ENCODE measurements at regions not wholly inside any gene's neighbourhood (a gene's known extent, or its start where the extent isn't known, plus 50 kb on each side); places are given as distances from the start of the nearest gene placed in this dataset.

DNA sequence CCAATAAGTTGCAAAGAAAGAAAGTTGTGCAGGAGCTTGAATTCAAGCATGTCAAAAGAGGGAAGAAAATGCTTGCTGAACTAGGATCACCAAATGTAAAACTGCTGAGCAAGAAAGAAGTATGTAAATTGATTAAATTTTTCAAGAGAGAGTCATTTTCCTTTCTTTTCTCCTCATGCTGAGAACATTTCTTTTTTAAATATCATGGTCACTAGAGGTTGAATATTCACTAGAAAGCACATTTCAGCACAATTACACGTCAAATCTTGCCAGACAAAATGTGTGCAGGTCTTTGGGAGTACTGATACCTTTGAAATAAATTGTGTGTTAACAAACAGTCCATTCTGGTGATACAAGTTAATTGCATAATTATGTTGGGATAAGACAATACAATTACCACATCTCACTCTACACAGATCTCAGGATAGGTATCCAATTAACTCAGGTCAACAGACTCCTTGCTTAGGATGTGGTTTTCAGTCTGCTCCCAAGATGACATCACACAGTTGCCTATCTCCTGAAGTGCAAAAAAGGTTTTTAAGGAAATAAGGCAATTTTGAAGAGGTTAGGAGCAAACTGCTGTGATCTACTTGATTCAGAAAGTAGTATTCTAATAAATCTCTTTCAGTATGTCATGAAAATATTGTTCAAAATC is 862.2 kb downstream of the RPS29 start:
- H3K9ac ChIP-seq (ENCODE audit: low read length) = no peak overlapping the region
- no peaks in the 10 kb centered on the region for H3K36me3 ChIP-seq (ENCODE audit: control insufficient read depth in 1 of 2, insufficient read depth in 2 of 2, low read length in 2 of 2)
- CTCF ChIA-PET = no interaction called here
- H3K4me3 ChIP-seq (replicated peaks in 1 of 2; ENCODE audit: low read depth in 1 of 2, low read length in 2 of 2) = no peak overlapping the region
- H3K4me1 ChIP-seq (ENCODE audit: control insufficient read depth in 1 of 2, insufficient read depth in 2 of 2, low read length in 2 of 2) = no peaks in the 10 kb centered on the region
- ATAC-seq (no peak), DNase-seq (ENCODE audit: low read depth, low spot score) (no peak)
- no peaks in the 10 kb centered on the region for H3K27me3 ChIP-seq (ENCODE audit: insufficient read depth, low read length)
- no peaks in the 10 kb centered on the region for H3K9me3 ChIP-seq (ENCODE audit: control insufficient read depth in 1 of 2, insufficient read depth in 1 of 2, low read depth in 1 of 2, low read length in 2 of 2)
- H3K79me2 ChIP-seq (ENCODE audit: insufficient read depth, low read length) = no peaks in the 10 kb centered on the region
- no peak overlapping the region for H3K4me2 ChIP-seq (ENCODE audit: low read length)
- H4K20me1 ChIP-seq (ENCODE audit: insufficient read depth) = no peaks in the 10 kb centered on the region
- H3K9me2 ChIP-seq (ENCODE audit: insufficient read depth) = no peaks in the 10 kb centered on the region
- TF ChIP-seq CTCF (IDR thresholded peaks at IDR 0.05 in 2 of 3, conservative IDR thresholded peaks at IDR 0.05 in 1 of 3; ENCODE audit: borderline replicate concordance in 1 of 3, insufficient read depth in 1 of 3, low read depth in 2 of 3, low read length in 2 of 3) (no peak), ZNF274 (IDR thresholded peaks at IDR 0.05; ENCODE audit: low read depth, low read length) (no peak), ZFX (IDR thresholded peaks at IDR 0.05) (no peak), RAD21 (IDR thresholded peaks at IDR 0.05; ENCODE audit: low read depth) (no peak), SRF (IDR thresholded peaks at IDR 0.05; ENCODE audit: low read depth) (no peak), SP1 (IDR thresholded peaks at IDR 0.05; ENCODE audit: low read depth) (no peak), JUND (IDR thresholded peaks at IDR 0.05) (no peak), CEBPB (IDR thresholded peaks at IDR 0.05; ENCODE audit: low read depth) (no peak), ZBTB33 (IDR thresholded peaks at IDR 0.05; ENCODE audit: extremely low read depth, insufficient replicate concordance, low read length) (no peak), ELF1 (IDR thresholded peaks at IDR 0.05; ENCODE audit: borderline replicate concordance, low read depth) (no peak), TCF7L2 (IDR thresholded peaks at IDR 0.05; ENCODE audit: borderline replicate concordance, extremely low read depth, insufficient read depth, insufficient read length) (no peak), POLR2A (IDR thresholded peaks at IDR 0.05; ENCODE audit: borderline replicate concordance, extremely low read depth, insufficient read depth, insufficient read length) (no peak), CBX3 (IDR thresholded peaks at IDR 0.05; ENCODE audit: low read depth) (no peak), EZH2 (IDR thresholded peaks at IDR 0.05) (no peak), POLR2AphosphoS5 (IDR thresholded peaks at IDR 0.05; ENCODE audit: low read depth, low read length) (no peak), EZH2phosphoT487 (IDR thresholded peaks at IDR 0.05; ENCODE audit: borderline replicate concordance) (no peak)
- TF ChIP-seq, protein P1, sequence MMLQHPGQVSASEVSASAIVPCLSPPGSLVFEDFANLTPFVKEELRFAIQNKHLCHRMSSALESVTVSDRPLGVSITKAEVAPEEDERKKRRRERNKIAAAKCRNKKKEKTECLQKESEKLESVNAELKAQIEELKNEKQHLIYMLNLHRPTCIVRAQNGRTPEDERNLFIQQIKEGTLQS (IDR thresholded peaks at IDR 0.05) = no peak
- TF ChIP-seq, protein P2, sequence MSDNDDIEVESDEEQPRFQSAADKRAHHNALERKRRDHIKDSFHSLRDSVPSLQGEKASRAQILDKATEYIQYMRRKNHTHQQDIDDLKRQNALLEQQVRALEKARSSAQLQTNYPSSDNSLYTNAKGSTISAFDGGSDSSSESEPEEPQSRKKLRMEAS (IDR thresholded peaks at IDR 0.05) = no peak
- TF ChIP-seq, protein P3, sequence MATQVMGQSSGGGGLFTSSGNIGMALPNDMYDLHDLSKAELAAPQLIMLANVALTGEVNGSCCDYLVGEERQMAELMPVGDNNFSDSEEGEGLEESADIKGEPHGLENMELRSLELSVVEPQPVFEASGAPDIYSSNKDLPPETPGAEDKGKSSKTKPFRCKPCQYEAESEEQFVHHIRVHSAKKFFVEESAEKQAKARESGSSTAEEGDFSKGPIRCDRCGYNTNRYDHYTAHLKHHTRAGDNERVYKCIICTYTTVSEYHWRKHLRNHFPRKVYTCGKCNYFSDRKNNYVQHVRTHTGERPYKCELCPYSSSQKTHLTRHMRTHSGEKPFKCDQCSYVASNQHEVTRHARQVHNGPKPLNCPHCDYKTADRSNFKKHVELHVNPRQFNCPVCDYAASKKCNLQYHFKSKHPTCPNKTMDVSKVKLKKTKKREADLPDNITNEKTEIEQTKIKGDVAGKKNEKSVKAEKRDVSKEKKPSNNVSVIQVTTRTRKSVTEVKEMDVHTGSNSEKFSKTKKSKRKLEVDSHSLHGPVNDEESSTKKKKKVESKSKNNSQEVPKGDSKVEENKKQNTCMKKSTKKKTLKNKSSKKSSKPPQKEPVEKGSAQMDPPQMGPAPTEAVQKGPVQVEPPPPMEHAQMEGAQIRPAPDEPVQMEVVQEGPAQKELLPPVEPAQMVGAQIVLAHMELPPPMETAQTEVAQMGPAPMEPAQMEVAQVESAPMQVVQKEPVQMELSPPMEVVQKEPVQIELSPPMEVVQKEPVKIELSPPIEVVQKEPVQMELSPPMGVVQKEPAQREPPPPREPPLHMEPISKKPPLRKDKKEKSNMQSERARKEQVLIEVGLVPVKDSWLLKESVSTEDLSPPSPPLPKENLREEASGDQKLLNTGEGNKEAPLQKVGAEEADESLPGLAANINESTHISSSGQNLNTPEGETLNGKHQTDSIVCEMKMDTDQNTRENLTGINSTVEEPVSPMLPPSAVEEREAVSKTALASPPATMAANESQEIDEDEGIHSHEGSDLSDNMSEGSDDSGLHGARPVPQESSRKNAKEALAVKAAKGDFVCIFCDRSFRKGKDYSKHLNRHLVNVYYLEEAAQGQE (IDR thresholded peaks at IDR 0.05; ENCODE audit: low read depth) = no peak
- H3K27ac ChIP-seq (ENCODE audit: low read depth, low read length) = no peak overlapping the region
- RAD21 ChIA-PET (ENCODE audit: low non-redundant PET in 1 of 2, low total read pairs in 2 of 2, uncharacterized antibody in 2 of 2, unreplicated experiment in 2 of 2) = no interaction called here
- BruUV-seq (replicated peaks) = no TSS peak
- intact Hi-C loops (cut with micrococcal nuclease) = no loop called here
- POLR2A ChIA-PET = no interaction called here
- no peak overlapping the region for H2AFZ ChIP-seq (ENCODE audit: low read depth, low read length, poor library complexity, severe bottlenecking)
